ENCODE measurements at regions not wholly inside any gene's neighbourhood (a gene's known extent, or its start where the extent isn't known, plus 50 kb on each side); places are given as distances from the start of the nearest gene placed in this dataset.
"Not testable (repeated sequence)": the region's sequence is repeated elsewhere in the genome, so short reads cannot be mapped to it uniquely, and the experiment has no call there.

GRCh38 chrX:130529531-130529930 lies 127.7 kb downstream of the RBMX2 start:
- no peak for TF ChIP-seq CTCF (IDR thresholded peaks at IDR 0.05; ENCODE audit: low read depth, low read length)
- no peak for DNase-seq (ENCODE audit: low read depth in 2 of 2)
- no peak overlapping the region for H3K4me3 ChIP-seq (replicated peaks in 1 of 2; ENCODE audit: low read depth in 2 of 2, low read length in 2 of 2)

GRCh38 chrX:130531066-130531465 lies 129.3 kb downstream of the RBMX2 start:
- no peak for DNase-seq (ENCODE audit: low read depth in 2 of 2)
- no peak overlapping the region for H3K4me3 ChIP-seq (replicated peaks in 1 of 2; ENCODE audit: low read depth in 2 of 2, low read length in 2 of 2)
- no peak for TF ChIP-seq CTCF (IDR thresholded peaks at IDR 0.05; ENCODE audit: low read depth, low read length)

- DNase-seq (ENCODE audit: low read depth in 2 of 2) = peak; percentile 61 to 65
- TF ChIP-seq CTCF (IDR thresholded peaks at IDR 0.05; ENCODE audit: low read depth, low read length) = peak; percentile 69
- no peak overlapping the region for H3K4me3 ChIP-seq (replicated peaks in 1 of 2; ENCODE audit: low read depth in 2 of 2, low read length in 2 of 2)
Measured at GRCh38 chrX:130539721-130540321, 138.0 kb downstream of the RBMX2 start.

DNA sequence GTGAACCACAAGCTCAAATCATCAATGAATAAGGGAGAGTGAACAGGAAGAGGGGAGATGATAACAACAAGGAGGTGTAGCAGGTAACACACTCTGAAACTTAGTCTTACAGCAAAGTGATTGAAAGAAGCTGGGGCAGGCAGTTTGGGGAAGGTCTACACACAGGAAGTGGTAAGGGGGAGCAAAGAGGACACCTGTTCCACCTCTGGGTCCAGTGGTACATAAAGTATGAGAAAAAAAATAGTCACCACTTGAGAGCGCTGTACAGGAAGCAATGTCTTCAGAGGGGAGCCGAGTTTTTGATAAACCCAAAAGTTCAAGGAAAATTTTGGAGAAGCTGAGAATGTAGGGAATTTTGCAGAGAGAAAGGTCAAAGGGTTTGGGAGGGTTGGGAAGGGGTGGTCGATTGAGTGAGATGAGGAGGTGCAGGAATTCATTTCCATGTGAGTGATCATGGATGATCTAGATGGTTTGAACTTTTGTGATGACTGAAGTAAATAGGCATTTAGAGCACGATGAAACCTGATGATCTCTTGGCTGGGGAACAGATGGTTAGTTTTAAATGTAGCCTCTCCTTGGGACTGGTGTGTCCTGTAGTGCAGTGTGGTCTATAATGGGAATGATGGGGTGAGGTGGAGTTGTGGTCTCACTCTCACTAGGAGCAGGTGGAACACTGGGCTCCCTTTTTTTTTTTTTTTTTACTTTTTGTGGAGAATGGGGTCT lies 142.0 kb downstream of the RBMX2 start:
- no peak for DNase-seq (ENCODE audit: low read depth in 2 of 2)
- no peak overlapping the region for H3K4me3 ChIP-seq (replicated peaks in 1 of 2; ENCODE audit: low read depth in 2 of 2, low read length in 2 of 2)
- TF ChIP-seq CTCF (IDR thresholded peaks at IDR 0.05; ENCODE audit: low read depth, low read length) = no peak

- DNase-seq (ENCODE audit: low read depth in 2 of 2) = no peak
- H3K4me3 ChIP-seq (replicated peaks in 1 of 2; ENCODE audit: low read depth in 2 of 2, low read length in 2 of 2) = no peak overlapping the region
- no peak for TF ChIP-seq CTCF (IDR thresholded peaks at IDR 0.05; ENCODE audit: low read depth, low read length)
Measured at GRCh38 chrX:130545796-130546195, 144.0 kb downstream of the RBMX2 start.

DNA sequence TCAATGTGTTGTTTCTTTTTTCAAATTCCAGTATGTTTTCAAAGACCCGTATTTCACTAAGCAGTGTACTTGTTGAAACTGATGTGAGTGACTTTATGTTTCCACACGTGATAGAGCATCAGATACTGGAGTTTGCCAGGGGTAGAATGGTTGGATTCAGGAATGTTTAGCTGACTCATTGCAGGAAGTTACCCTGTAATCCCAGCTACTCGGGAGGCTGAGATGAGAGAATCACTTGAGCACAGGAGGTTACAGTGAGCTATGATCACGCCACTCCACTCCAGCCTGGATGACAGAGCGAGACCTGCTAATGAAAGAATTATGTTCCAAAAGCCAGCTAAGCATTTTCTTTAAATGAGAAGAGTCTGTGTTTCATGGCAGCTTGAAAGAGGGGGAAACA lies 147.6 kb downstream of the RBMX2 start:
- peak in 1 of 2 donors; percentile 1 for DNase-seq (ENCODE audit: low read depth in 2 of 2)
- not testable (repeated sequence) for H3K4me3 ChIP-seq (replicated peaks in 1 of 2; ENCODE audit: low read depth in 2 of 2, low read length in 2 of 2)

GRCh38 chrX:130550351-130550750 lies 148.6 kb downstream of the RBMX2 start:
- DNase-seq (ENCODE audit: low read depth in 2 of 2) = no peak
- TF ChIP-seq CTCF (IDR thresholded peaks at IDR 0.05; ENCODE audit: low read depth, low read length) = no peak
- no peak overlapping the region for H3K4me3 ChIP-seq (replicated peaks in 1 of 2; ENCODE audit: low read depth in 2 of 2, low read length in 2 of 2)
